Smooth muscle cell (in vitro differentiated cells): ENCODE measurements at regions not wholly inside any gene's neighbourhood (a gene's known extent, or its start where the extent isn't known, plus 50 kb on each side); places are given as distances from the start of the nearest gene placed in this dataset.

ENCODE experiments used
- DNase-seq: peaks from one replicate; lab custom pipeline; 2025; ENCODE audit not compliant: unreplicated experiment; lab: John Stamatoyannopoulos, UW
- H2AFZ ChIP-seq: fragments of 200-600 bp; sonication (generic); 2 replicates; pipeline ENCODE4 v1.6.0; 2016; ENCODE audit warnings: antibody characterized with exemption, low read depth, mild to moderate bottlenecking
- H3F3A ChIP-seq: fragments of 200-600 bp; sonication (generic); 2 replicates; pipeline ENCODE4 v1.6.0; 2017; ENCODE audit warnings: antibody characterized with exemption, low read depth
- H3K27ac ChIP-seq: fragments of 200-600 bp; sonication (generic); 2 replicates; pipeline ENCODE4 v1.5.1; 2016; ENCODE audit warnings: low read depth, mild to moderate bottlenecking
- H3K27me3 ChIP-seq: fragments of 200-600 bp; sonication (generic); 2 replicates; pipeline ENCODE4 v1.6.1; 2016; ENCODE audit warnings: low read depth, mild to moderate bottlenecking
- H3K36me3 ChIP-seq: fragments of 200-600 bp; sonication (generic); 2 replicates; pipeline ENCODE4 v1.5.1; 2016; ENCODE audit warnings: low read depth
- H3K4me1 ChIP-seq: fragments of 200-600 bp; sonication (generic); 2 replicates; pipeline ENCODE4 v1.5.1; 2016; ENCODE audit warnings: low read depth
- H3K4me2 ChIP-seq: fragments of 200-600 bp; sonication (generic); 2 replicates; pipeline ENCODE4 v1.6.0; 2016; ENCODE audit warnings: mild to moderate bottlenecking
- H3K4me3 ChIP-seq: fragments of 200-600 bp; sonication (generic); 2 replicates; pipeline ENCODE4 v1.5.1; 2016; ENCODE audit warnings: mild to moderate bottlenecking
- H3K79me2 ChIP-seq: fragments of 200-600 bp; sonication (generic); 2 replicates; pipeline ENCODE4 v1.6.0; 2016; ENCODE audit warnings: low read depth, mild to moderate bottlenecking
- H3K9ac ChIP-seq: fragments of 200-600 bp; sonication (generic); 2 replicates; pipeline ENCODE4 v1.6.0; 2016; ENCODE audit warnings: low read depth
- H3K9me3 ChIP-seq: fragments of 200-600 bp; sonication (generic); replicated peaks from 2 replicates; pipeline ENCODE4 v1.5.1; 2016; ENCODE audit warnings: low read depth
- H4K20me1 ChIP-seq: fragments of 200-600 bp; sonication (generic); 2 replicates; pipeline ENCODE4 v1.6.0; 2016; ENCODE audit warnings: low read depth
- CTCF ChIP-seq: fragments of 200-600 bp; sonication (generic); IDR thresholded peaks from 2 replicates; pipeline ENCODE4 v1.5.1; 2017; ENCODE audit warnings: borderline replicate concordance, mild to moderate bottlenecking, antibody characterized with exemption; ENCODE audit not compliant: insufficient read depth, poor library complexity, severe bottlenecking
- WGBS: methylation state at CpG from one replicate; pipeline ENCODE4 v1.1.7; 2016; ENCODE audit warnings: low lambda C conversion rate; 5-methylcytosine and 5-hydroxymethylcytosine counted together

DNA sequence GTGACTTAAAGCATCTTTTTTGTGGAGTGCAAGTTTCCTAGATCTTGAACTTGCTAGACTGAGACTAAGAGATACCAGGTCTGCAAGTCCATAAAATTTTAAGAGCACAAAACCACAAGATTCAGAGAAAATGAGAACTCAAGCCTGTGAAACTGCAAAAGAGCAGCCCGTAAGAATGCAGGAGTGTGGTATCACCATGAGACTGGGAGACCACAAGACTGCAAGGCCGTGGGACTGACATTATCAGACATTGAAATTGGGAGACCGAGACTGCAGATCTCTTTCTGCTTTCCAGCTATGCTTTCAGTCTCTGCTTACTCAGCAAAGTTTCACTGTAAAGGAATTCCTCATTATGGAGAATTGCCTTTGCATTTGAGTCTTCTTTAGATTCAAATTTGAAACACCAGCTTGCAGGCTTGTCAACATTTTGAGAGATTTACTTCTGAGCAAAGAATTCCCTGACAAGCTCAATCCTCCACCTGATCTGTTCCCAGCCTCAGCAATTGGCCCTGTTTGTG is 621.2 kb downstream of the KCNA4 start:
- H3K27ac ChIP-seq, result no peak overlapping the region
- no peaks in the 10 kb centered on the region for H3K4me1 ChIP-seq
- no peaks in the 10 kb centered on the region for H3K9me3 ChIP-seq
- no peaks in the 10 kb centered on the region for H4K20me1 ChIP-seq
- H3K4me3 ChIP-seq, result no peak overlapping the region
- H3F3A ChIP-seq, result no peaks in the 10 kb centered on the region
- no peak overlapping the region for H3K4me2 ChIP-seq
- H3K36me3 ChIP-seq, result no peaks in the 10 kb centered on the region
- H3K9ac ChIP-seq, result no peak overlapping the region
- TF ChIP-seq CTCF, result no peak
- H3K79me2 ChIP-seq, result no peaks in the 10 kb centered on the region
- DNase-seq, result no peak
- H3K27me3 ChIP-seq, result no peaks in the 10 kb centered on the region
- 41% methylated on average over 3 of the region's 3 CpGs for WGBS
- H2AFZ ChIP-seq, result no peak overlapping the region

- Histone ChIP-seq H3K9me3 (no peaks in the 10 kb centered on the region), H3K4me2 (no peak overlapping the region), H3F3A (no peaks in the 10 kb centered on the region), H2AFZ (no peak overlapping the region), H3K79me2 (no peaks in the 10 kb centered on the region), H3K27ac (no peak overlapping the region), H3K27me3 (no peaks in the 10 kb centered on the region), H3K4me3 (no peak overlapping the region), H4K20me1 (no peaks in the 10 kb centered on the region), H3K9ac (no peak overlapping the region), H3K4me1 (no peaks in the 10 kb centered on the region), H3K36me3 (no peaks in the 10 kb centered on the region)
- DNase-seq, result no peak
- no peak for TF ChIP-seq CTCF
- 84% methylated on average over 1 of the region's 1 CpG for WGBS
Measured at GRCh38 chr11:29389793-29390192, 627.0 kb downstream of the KCNA4 start.

DNA sequence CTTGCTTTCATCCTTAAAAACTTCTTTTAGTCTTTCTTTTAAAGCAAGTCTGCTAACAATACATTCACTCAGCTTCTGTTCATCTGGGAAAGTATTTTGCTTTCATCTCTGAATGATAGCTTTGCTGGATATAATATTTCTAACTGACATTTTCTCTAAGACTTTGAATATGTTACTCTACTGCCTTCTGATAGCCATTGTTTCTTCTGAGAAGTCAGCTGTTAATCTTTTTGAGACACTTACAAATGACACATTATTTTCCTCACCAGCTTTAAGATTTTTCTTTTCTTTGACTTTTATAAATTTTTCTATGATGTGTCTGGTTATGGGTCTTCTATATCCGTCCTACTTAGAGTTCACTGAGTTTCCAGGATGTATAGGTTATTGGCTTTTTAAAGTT is 643.1 kb downstream of the KCNA4 start:
- no peaks in the 10 kb centered on the region for H3F3A ChIP-seq
- no peaks in the 10 kb centered on the region for H3K9me3 ChIP-seq
- no peak overlapping the region for H3K9ac ChIP-seq
- no peak for TF ChIP-seq CTCF
- H3K4me1 ChIP-seq, result no peaks in the 10 kb centered on the region
- H2AFZ ChIP-seq, result no peak overlapping the region
- H3K4me3 ChIP-seq, result no peak overlapping the region
- WGBS, result 80% methylated on average over 1 of the region's 1 CpG
- H3K27me3 ChIP-seq, result no peaks in the 10 kb centered on the region
- H4K20me1 ChIP-seq, result no peaks in the 10 kb centered on the region
- DNase-seq, result no peak
- no peaks in the 10 kb centered on the region for H3K36me3 ChIP-seq
- H3K27ac ChIP-seq, result no peak overlapping the region
- no peak overlapping the region for H3K4me2 ChIP-seq
- no peaks in the 10 kb centered on the region for H3K79me2 ChIP-seq

DNA sequence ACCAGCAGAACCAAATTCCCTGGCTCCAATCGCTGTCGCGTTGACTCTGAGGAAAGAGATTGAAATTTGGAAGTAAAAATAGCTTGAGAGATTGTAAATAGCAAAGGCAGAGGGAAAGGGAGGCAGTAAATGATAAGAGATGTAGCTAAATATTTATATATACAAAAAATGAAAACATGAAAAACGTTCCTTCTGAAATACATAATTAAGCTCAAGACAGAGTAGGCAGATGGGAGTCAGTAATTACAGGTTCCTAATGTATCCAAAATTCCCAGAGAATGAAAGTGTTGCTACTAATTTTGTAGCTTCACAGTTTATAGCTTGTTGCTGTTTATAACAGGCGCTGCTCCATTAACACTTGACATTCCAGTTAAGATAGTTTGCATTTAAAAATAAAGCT is 648.7 kb downstream of the KCNA4 start:
- TF ChIP-seq CTCF, result no peak
- no peak overlapping the region for H2AFZ ChIP-seq
- no peaks in the 10 kb centered on the region for H3K79me2 ChIP-seq
- no peaks in the 10 kb centered on the region for H3K4me1 ChIP-seq
- no peak overlapping the region for H3K4me2 ChIP-seq
- no peaks in the 10 kb centered on the region for H3F3A ChIP-seq
- no peak overlapping the region for H3K27ac ChIP-seq
- DNase-seq, result no peak
- no peak overlapping the region for H3K9ac ChIP-seq
- H3K4me3 ChIP-seq, result no peak overlapping the region
- H3K36me3 ChIP-seq, result no peaks in the 10 kb centered on the region
- H3K27me3 ChIP-seq, result peaks cover 4% of the 10 kb centered on the region
- 78% methylated on average over 5 of the region's 5 CpGs for WGBS
- H4K20me1 ChIP-seq, result no peaks in the 10 kb centered on the region
- H3K9me3 ChIP-seq, result no peaks in the 10 kb centered on the region
